Testis (tissue), 2 donors: ENCODE measurements at regions not wholly inside any gene's neighbourhood (a gene's known extent, or its start where the extent isn't known, plus 50 kb on each side); places are given as distances from the start of the nearest gene placed in this dataset.

Source experiments
- CTCF ChIP-seq, 3 experiments: fragments of 450-650 bp in 2 of 3; fragments of 200-600 bp in 1 of 3; sonication (generic) in 1 of 3; IDR thresholded peaks; one replicate each; pipeline ENCODE4 v1.5.1; 2016 to 2019; ENCODE audit warnings: antibody characterized with exemption in 3 of 3, mild to moderate bottlenecking in 2 of 3, moderate library complexity in 1 of 3
- POLR2A ChIP-seq: fragments of 450-650 bp; IDR thresholded peaks from one replicate; pipeline ENCODE4 v1.6.1; 2017; ENCODE audit warnings: antibody characterized with exemption, mild to moderate bottlenecking, moderate library complexity

GRCh38 chr20:12179692-12180091 is 262.0 kb downstream of the BTBD3 start:
- TF ChIP-seq CTCF (IDR thresholded peaks at IDR 0.05) (no peak), POLR2A (no peak)
